ENCODE measurements at regions not wholly inside any gene's neighbourhood (a gene's known extent, or its start where the extent isn't known, plus 50 kb on each side); places are given as distances from the start of the nearest gene placed in this dataset.
A peak's percentile ranks its signal among the peaks of the same experiment; 100 is the strongest.
"Not testable (repeated sequence)": the region's sequence is repeated elsewhere in the genome, so short reads cannot be mapped to it uniquely, and the experiment has no call there.

GRCh38 chrX:107296184-107296583 lies 89.8 kb downstream of the DNAAF6 start:
- H3K4me1 ChIP-seq (replicated peaks in 1 of 2); H3K4me3 ChIP-seq; in situ Hi-C loops (cut with MboI; ENCODE audit: low pct_unique_long_range_greater_than_20kb in 2 of 9, low sequenced_read_pairs in 9 of 9, unreplicated experiment in 9 of 9); ATAC-seq (replicated peaks in 6 of 8); H3K27ac ChIP-seq: not testable (repeated sequence)
- 21 to 100% (median 82%) methylated on average over 1 to 2 of the region's 2 CpGs; no CpG with 5 or more reads in 2 of the 10 experiments for WGBS, 10 experiments

- no peak overlapping the region for H3K27ac ChIP-seq
- WGBS, 10 experiments: 40 to 100% (median 88%) methylated on average over 1 of the region's 2 CpGs; no CpG with 5 or more reads in 7 of the 10 experiments
- H3K4me3 ChIP-seq: no peak overlapping the region
- no peak for ATAC-seq (replicated peaks in 6 of 8)
- H3K4me1 ChIP-seq (replicated peaks in 1 of 2): peaks cover 7% of the 10 kb centered on the region in 2 donors
- in situ Hi-C loops (cut with MboI; ENCODE audit: low pct_unique_long_range_greater_than_20kb in 2 of 9, low sequenced_read_pairs in 9 of 9, unreplicated experiment in 9 of 9): no loop called here
Measured at GRCh38 chrX:107298276-107298675, 91.9 kb downstream of the DNAAF6 start.

- in situ Hi-C loops (cut with MboI; ENCODE audit: low pct_unique_long_range_greater_than_20kb in 2 of 9, low sequenced_read_pairs in 9 of 9, unreplicated experiment in 9 of 9): no loop called here
- no peak for ATAC-seq (replicated peaks in 6 of 8)
- Histone ChIP-seq H3K27ac (no peak overlapping the region), H3K4me3 (no peak overlapping the region), H3K4me1 (replicated peaks in 1 of 2) (peaks cover 7% of the 10 kb centered on the region in 2 donors)
- WGBS, 10 experiments: 33 to 100% (median 62%) methylated on average over 1 to 3 of the region's 3 CpGs; no CpG with 5 or more reads in 6 of the 10 experiments
Measured at GRCh38 chrX:107301253-107301652, 94.8 kb downstream of the DNAAF6 start.

GRCh38 chrX:107304141-107304540 lies 97.7 kb downstream of the DNAAF6 start:
- WGBS, 10 experiments: 0 to 63% (median 28%) methylated on average over 1 to 2 of the region's 2 CpGs; no CpG with 5 or more reads in 7 of the 10 experiments

GRCh38 chrX:107323786-107324492 lies 117.5 kb downstream of the DNAAF6 start:
- H3K4me1 ChIP-seq (replicated peaks in 1 of 2): no peaks in the 10 kb centered on the region
- no peak overlapping the region for H3K27ac ChIP-seq
- ATAC-seq (replicated peaks in 6 of 8): no peak
- H3K4me3 ChIP-seq: no peak overlapping the region
- in situ Hi-C loops (cut with MboI; ENCODE audit: low pct_unique_long_range_greater_than_20kb in 2 of 9, low sequenced_read_pairs in 9 of 9, unreplicated experiment in 9 of 9): no loop called here
- 40% methylated on average over 1 of the region's 39 CpGs; no CpG with 5 or more reads in 9 of the 10 experiments for WGBS, 10 experiments

More at GRCh38 chrX:107304141-107304540, 97.7 kb downstream of the DNAAF6 start:
- ATAC-seq (replicated peaks in 6 of 8): no peak
- in situ Hi-C loops (cut with MboI; ENCODE audit: low pct_unique_long_range_greater_than_20kb in 2 of 9, low sequenced_read_pairs in 9 of 9, unreplicated experiment in 9 of 9): no loop called here
- H3K4me3 ChIP-seq: no peak overlapping the region
- peaks cover 7% of the 10 kb centered on the region in 2 donors for H3K4me1 ChIP-seq (replicated peaks in 1 of 2)
- H3K27ac ChIP-seq: no peak overlapping the region

GRCh38 chrX:107324493-107325310 lies 118.3 kb downstream of the DNAAF6 start:
- no peak overlapping the region for H3K4me3 ChIP-seq
- ATAC-seq (replicated peaks in 6 of 8): peak; percentile 86 to 99 (median 98)
- WGBS, 10 experiments: 0% methylated on average over 1 of the region's 23 CpGs; no CpG with 5 or more reads in 9 of the 10 experiments
- H3K27ac ChIP-seq: no peak overlapping the region
- no peaks in the 10 kb centered on the region for H3K4me1 ChIP-seq (replicated peaks in 1 of 2)
- in situ Hi-C loops (cut with MboI; ENCODE audit: low pct_unique_long_range_greater_than_20kb in 2 of 9, low sequenced_read_pairs in 9 of 9, unreplicated experiment in 9 of 9): no loop called here

- in situ Hi-C loops (cut with MboI; ENCODE audit: low pct_unique_long_range_greater_than_20kb in 2 of 9, low sequenced_read_pairs in 9 of 9, unreplicated experiment in 9 of 9): no loop called here
- no peak for ATAC-seq (replicated peaks in 6 of 8)
Measured at GRCh38 chrX:107325467-107325866, 119.1 kb downstream of the DNAAF6 start.

GRCh38 chrX:107348051-107348450 lies 101.4 kb upstream of the FRMPD3 start:
- no peak for ATAC-seq (replicated peaks in 6 of 8)
- in situ Hi-C loops (cut with MboI; ENCODE audit: low pct_unique_long_range_greater_than_20kb in 2 of 9, low sequenced_read_pairs in 9 of 9, unreplicated experiment in 9 of 9): no loop called here

More at GRCh38 chrX:107325467-107325866, 119.1 kb downstream of the DNAAF6 start:
- WGBS, 10 experiments: 37 to 51% methylated on average over 2 of the region's 9 CpGs; no CpG with 5 or more reads in 8 of the 10 experiments
- Histone ChIP-seq H3K4me3 (no peak overlapping the region), H3K4me1 (replicated peaks in 1 of 2) (no peaks in the 10 kb centered on the region), H3K27ac (no peak overlapping the region)

GRCh38 chrX:107348990-107349389 lies 100.5 kb upstream of the FRMPD3 start:
- no peak overlapping the region for H3K4me3 ChIP-seq
- no peak overlapping the region for H3K27ac ChIP-seq
- ATAC-seq (replicated peaks in 6 of 8): no peak
- WGBS, 10 experiments: 9 to 80% (median 41%) methylated on average over 1 of the region's 1 CpG; no CpG with 5 or more reads in 6 of the 10 experiments
- no peaks in the 10 kb centered on the region for H3K4me1 ChIP-seq (replicated peaks in 1 of 2)
- in situ Hi-C loops (cut with MboI; ENCODE audit: low pct_unique_long_range_greater_than_20kb in 2 of 9, low sequenced_read_pairs in 9 of 9, unreplicated experiment in 9 of 9): no loop called here

More at GRCh38 chrX:107348051-107348450, 101.4 kb upstream of the FRMPD3 start:
- Histone ChIP-seq H3K4me3 (no peak overlapping the region), H3K4me1 (replicated peaks in 1 of 2) (no peaks in the 10 kb centered on the region), H3K27ac (no peak overlapping the region)
- WGBS, 10 experiments: 30 to 89% (median 60%) methylated on average over 1 to 2 of the region's 4 CpGs; no CpG with 5 or more reads in 7 of the 10 experiments

GRCh38 chrX:107355533-107355932 lies 93.9 kb upstream of the FRMPD3 start:
- Histone ChIP-seq H3K4me3 (no peak overlapping the region), H3K4me1 (replicated peaks in 1 of 2) (no peaks in the 10 kb centered on the region), H3K27ac (no peak overlapping the region)
- 0 to 60% (median 0%) methylated on average over 1 of the region's 1 CpG; no CpG with 5 or more reads in 5 of the 10 experiments for WGBS, 10 experiments
- in situ Hi-C loops (cut with MboI; ENCODE audit: low pct_unique_long_range_greater_than_20kb in 2 of 9, low sequenced_read_pairs in 9 of 9, unreplicated experiment in 9 of 9): no loop called here
- no peak for ATAC-seq (replicated peaks in 6 of 8)

- in situ Hi-C loops (cut with MboI; ENCODE audit: low pct_unique_long_range_greater_than_20kb in 2 of 9, low sequenced_read_pairs in 9 of 9, unreplicated experiment in 9 of 9): no loop called here
- WGBS, 10 experiments: 13 to 80% (median 69%) methylated on average over 1 to 2 of the region's 2 CpGs; no CpG with 5 or more reads in 7 of the 10 experiments
Measured at GRCh38 chrX:107360788-107361360, 88.6 kb upstream of the FRMPD3 start.

GRCh38 chrX:107370185-107370584 lies 79.3 kb upstream of the FRMPD3 start:
- 0% methylated on average over 1 of the region's 3 CpGs; no CpG with 5 or more reads in 9 of the 10 experiments for WGBS, 10 experiments
- not testable (repeated sequence) for H3K4me1 ChIP-seq (replicated peaks in 1 of 2); ATAC-seq (replicated peaks in 6 of 8)

More at GRCh38 chrX:107360788-107361360, 88.6 kb upstream of the FRMPD3 start:
- peaks cover 0 to 3% of the 10 kb centered on the region in 2 donors for H3K4me1 ChIP-seq (replicated peaks in 1 of 2)
- no peak overlapping the region for H3K27ac ChIP-seq
- H3K4me3 ChIP-seq: no peak overlapping the region
- no peak for ATAC-seq (replicated peaks in 6 of 8)

GRCh38 chrX:107374132-107374531 lies 75.3 kb upstream of the FRMPD3 start:
- Histone ChIP-seq H3K4me1 (replicated peaks in 1 of 2) (peaks cover 0 to 4% of the 10 kb centered on the region in 2 donors), H3K27ac (no peak overlapping the region), H3K4me3 (no peak overlapping the region)
- WGBS, 10 experiments: 0 to 20% (median 3%) methylated on average over 1 to 2 of the region's 2 CpGs; no CpG with 5 or more reads in 6 of the 10 experiments
- ATAC-seq (replicated peaks in 6 of 8): peak in 5 of 8 experiments; percentile 37 to 74 (median 60)
- in situ Hi-C loops (cut with MboI; ENCODE audit: low pct_unique_long_range_greater_than_20kb in 2 of 9, low sequenced_read_pairs in 9 of 9, unreplicated experiment in 9 of 9): no loop called here

More at GRCh38 chrX:107370185-107370584, 79.3 kb upstream of the FRMPD3 start:
- in situ Hi-C loops (cut with MboI; ENCODE audit: low pct_unique_long_range_greater_than_20kb in 2 of 9, low sequenced_read_pairs in 9 of 9, unreplicated experiment in 9 of 9); H3K27ac ChIP-seq; H3K4me3 ChIP-seq: not testable (repeated sequence)
